Thyroid gland (tissue), 4 donors: ENCODE measurements at regions not wholly inside any gene's neighbourhood (a gene's known extent, or its start where the extent isn't known, plus 50 kb on each side); places are given as distances from the start of the nearest gene placed in this dataset.

ENCODE experiments used
- POLR2A ChIP-seq, 2 donors: fragments of 450-650 bp; IDR thresholded peaks; one replicate each; pipeline ENCODE4 v1.6.1; 2017; ENCODE audit warnings: antibody characterized with exemption in 2 of 2, mild to moderate bottlenecking in 2 of 2, moderate library complexity in 1 of 2
- TF ChIP-seq, protein P1 (sequence below), 6 experiments: fragments of 200-600 bp in 3 of 6; fragments of 450-650 bp in 3 of 6; sonication (generic) in 3 of 6; IDR thresholded peaks; one replicate each; pipeline ENCODE4 v1.5.1; 2016 to 2019; ENCODE audit warnings: antibody characterized with exemption in 6 of 6, mild to moderate bottlenecking in 2 of 6, inconsistent platforms in 1 of 6, moderate library complexity in 1 of 6

DNA sequence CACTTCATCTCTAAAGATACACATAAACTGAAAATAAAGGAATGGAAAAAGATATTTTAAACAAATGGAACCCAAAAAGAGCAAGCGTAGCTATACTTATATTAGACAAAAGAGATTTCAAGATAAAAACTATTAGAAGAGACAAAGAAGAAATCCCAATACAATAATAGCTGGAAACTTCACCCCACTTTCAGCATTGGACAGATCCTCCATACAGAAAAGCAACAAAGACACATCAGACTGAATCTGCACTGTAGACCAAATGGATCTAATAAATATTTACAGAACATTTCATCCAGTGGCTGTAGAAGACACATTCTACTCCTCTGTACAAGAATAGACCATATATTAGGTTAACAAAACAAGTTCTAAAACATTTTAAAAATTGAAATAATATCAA is 117.6 kb upstream of the PDE3A start:
- TF ChIP-seq, protein P1, sequence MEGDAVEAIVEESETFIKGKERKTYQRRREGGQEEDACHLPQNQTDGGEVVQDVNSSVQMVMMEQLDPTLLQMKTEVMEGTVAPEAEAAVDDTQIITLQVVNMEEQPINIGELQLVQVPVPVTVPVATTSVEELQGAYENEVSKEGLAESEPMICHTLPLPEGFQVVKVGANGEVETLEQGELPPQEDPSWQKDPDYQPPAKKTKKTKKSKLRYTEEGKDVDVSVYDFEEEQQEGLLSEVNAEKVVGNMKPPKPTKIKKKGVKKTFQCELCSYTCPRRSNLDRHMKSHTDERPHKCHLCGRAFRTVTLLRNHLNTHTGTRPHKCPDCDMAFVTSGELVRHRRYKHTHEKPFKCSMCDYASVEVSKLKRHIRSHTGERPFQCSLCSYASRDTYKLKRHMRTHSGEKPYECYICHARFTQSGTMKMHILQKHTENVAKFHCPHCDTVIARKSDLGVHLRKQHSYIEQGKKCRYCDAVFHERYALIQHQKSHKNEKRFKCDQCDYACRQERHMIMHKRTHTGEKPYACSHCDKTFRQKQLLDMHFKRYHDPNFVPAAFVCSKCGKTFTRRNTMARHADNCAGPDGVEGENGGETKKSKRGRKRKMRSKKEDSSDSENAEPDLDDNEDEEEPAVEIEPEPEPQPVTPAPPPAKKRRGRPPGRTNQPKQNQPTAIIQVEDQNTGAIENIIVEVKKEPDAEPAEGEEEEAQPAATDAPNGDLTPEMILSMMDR (IDR thresholded peaks at IDR 0.05) = no peak
- TF ChIP-seq POLR2A (IDR thresholded peaks at IDR 0.05) = no peak
